Colonic mucosa (tissue), 4 donors: ENCODE measurements at regions not wholly inside any gene's neighbourhood (a gene's known extent, or its start where the extent isn't known, plus 50 kb on each side); places are given as distances from the start of the nearest gene placed in this dataset.

ENCODE experiments used
- DNase-seq: peaks from one replicate; pipeline ENCODE4 v3.0.0-alpha.2; 2020
- H3K27ac ChIP-seq: fragments of 200-600 bp; one replicate; pipeline ENCODE4 v1.8.0; 2021
- H3K27me3 ChIP-seq: fragments of 200-600 bp; one replicate; pipeline ENCODE4 v1.8.0; 2021
- H3K36me3 ChIP-seq: fragments of 200-600 bp; one replicate; pipeline ENCODE4 v1.8.0; 2021
- H3K4me1 ChIP-seq: fragments of 200-600 bp; one replicate; pipeline ENCODE4 v1.8.0; 2021; ENCODE audit warnings: mild to moderate bottlenecking
- H3K4me3 ChIP-seq: fragments of 200-600 bp; one replicate; pipeline ENCODE4 v1.8.0; 2021
- H3K9ac ChIP-seq, 2 donors: one replicate each; pipeline ENCODE4 v1.7.0; 2013; ENCODE audit warnings: control low read depth in 2 of 2, low read depth in 2 of 2, low read length in 2 of 2
- H3K9me3 ChIP-seq: fragments of 200-600 bp; one replicate; pipeline ENCODE4 v1.8.0; 2021
- intact Hi-C: fragments of 100-400 bp; cut with DNase I; formaldehyde crosslinking; loops from one replicate; pipeline ENCODE4 v1.14.1; 2022
- TF ChIP-seq, protein P1 (sequence below): fragments of 200-600 bp; IDR thresholded peaks from one replicate; pipeline ENCODE4 v1.8.0; 2022; ENCODE audit warnings: antibody characterized with exemption, mild to moderate bottlenecking
- donor health status: healthy.
- donor health status: DM: no; HTN: no; CAD: no.
- donor health status: DM: no; HTN: no; CAD: no.

DNA sequence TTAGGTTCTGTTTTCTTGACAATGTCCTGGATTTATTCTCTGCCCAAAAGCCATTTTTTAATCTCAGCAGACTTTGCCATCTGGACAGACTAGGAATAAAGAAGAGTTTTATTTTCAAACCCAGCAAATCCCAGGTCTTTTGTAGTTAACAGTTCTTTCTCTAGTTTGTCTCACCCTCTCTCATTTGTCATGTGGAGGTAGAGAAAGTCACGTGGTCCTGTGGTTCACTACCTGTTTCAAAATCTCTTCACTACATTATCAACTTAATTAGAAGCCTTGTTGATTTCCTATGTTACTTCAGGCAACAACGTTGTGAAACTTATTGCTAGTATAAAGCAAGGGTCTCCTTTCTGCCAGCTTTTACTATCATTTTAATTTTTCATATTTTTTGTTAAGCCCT lies 1222.6 kb downstream of the EFNB2 start:
- TF ChIP-seq, protein P1, sequence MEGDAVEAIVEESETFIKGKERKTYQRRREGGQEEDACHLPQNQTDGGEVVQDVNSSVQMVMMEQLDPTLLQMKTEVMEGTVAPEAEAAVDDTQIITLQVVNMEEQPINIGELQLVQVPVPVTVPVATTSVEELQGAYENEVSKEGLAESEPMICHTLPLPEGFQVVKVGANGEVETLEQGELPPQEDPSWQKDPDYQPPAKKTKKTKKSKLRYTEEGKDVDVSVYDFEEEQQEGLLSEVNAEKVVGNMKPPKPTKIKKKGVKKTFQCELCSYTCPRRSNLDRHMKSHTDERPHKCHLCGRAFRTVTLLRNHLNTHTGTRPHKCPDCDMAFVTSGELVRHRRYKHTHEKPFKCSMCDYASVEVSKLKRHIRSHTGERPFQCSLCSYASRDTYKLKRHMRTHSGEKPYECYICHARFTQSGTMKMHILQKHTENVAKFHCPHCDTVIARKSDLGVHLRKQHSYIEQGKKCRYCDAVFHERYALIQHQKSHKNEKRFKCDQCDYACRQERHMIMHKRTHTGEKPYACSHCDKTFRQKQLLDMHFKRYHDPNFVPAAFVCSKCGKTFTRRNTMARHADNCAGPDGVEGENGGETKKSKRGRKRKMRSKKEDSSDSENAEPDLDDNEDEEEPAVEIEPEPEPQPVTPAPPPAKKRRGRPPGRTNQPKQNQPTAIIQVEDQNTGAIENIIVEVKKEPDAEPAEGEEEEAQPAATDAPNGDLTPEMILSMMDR, result no peak
- H3K4me3 ChIP-seq, result no peak overlapping the region
- intact Hi-C loops, result no loop called here
- H3K27me3 ChIP-seq, result no peaks in the 10 kb centered on the region
- H3K4me1 ChIP-seq, result no peaks in the 10 kb centered on the region
- DNase-seq, result no peak
- H3K9ac ChIP-seq, result no peak overlapping the region
- H3K9me3 ChIP-seq, result no peaks in the 10 kb centered on the region
- no peaks in the 10 kb centered on the region for H3K36me3 ChIP-seq
- H3K27ac ChIP-seq, result no peak overlapping the region

DNA sequence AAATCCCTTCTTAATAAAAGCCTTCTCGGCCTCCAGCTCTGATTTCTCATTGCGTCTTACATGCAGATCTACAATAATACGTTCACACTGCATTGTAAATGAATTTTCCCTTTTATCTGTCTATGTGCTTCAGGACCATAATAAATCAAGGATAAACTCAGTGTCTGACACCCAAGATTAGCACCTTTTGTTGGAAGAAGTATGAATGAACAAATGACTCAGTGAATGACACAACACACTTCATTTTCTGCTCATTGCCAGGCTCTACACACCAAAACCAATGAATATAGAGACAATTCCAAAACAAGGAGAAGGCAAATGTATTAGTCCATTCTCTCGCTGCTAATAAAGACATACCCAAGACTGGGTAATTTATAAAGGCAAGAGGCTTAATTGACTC lies 1224.4 kb downstream of the EFNB2 start:
- intact Hi-C loops, result no loop called here
- no peaks in the 10 kb centered on the region for H3K27me3 ChIP-seq
- no peak overlapping the region for H3K4me3 ChIP-seq
- no peaks in the 10 kb centered on the region for H3K36me3 ChIP-seq
- DNase-seq, result no peak
- no peak overlapping the region for H3K27ac ChIP-seq
- TF ChIP-seq, protein P1, result no peak
- H3K4me1 ChIP-seq, result no peaks in the 10 kb centered on the region
- no peak overlapping the region for H3K9ac ChIP-seq
- no peaks in the 10 kb centered on the region for H3K9me3 ChIP-seq

DNA sequence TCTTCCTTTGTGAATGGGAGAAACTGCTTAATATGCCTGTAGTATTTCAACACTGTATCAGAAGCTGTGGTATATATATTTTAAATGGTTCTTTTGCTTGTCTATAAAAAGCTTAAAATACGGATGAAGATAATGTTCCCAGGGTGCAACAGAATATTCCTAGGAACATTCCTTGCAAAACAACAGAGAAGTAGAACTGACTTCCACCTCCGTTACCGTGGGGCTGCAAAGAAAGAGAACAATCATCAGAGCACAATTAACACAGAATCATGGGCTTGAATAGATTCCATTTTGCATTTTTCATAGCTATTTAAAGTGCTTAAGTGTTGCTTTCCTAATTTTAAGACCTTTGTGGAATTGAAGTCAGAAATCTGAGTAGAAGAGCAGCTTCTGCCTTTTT lies 1227.7 kb downstream of the EFNB2 start:
- intact Hi-C loops, result no loop called here
- Histone ChIP-seq H3K27ac (no peak overlapping the region), H3K4me1 (no peaks in the 10 kb centered on the region), H3K4me3 (no peak overlapping the region), H3K9ac (no peak overlapping the region), H3K36me3 (no peaks in the 10 kb centered on the region), H3K9me3 (no peaks in the 10 kb centered on the region), H3K27me3 (no peaks in the 10 kb centered on the region)
- TF ChIP-seq, protein P1, result no peak
- no peak for DNase-seq

DNA sequence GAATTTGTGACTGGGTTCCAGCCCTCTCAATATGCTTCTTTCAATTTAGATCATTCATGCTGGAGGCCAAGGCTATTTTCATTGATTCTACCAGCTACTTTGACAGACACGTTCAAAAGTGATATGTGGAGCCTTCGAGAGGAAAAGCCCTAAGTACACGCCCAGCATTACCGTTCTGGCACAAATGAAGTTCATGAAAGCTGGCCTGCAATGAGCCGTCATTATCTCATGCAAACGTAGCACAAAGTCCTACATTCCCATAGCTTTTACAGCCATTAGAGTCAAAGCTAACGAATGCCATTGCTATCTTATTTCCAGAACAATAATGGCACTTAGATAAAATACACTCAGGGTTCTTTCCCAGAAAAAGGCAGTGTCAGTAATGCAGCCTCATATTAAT lies 1237.6 kb downstream of the EFNB2 start:
- H3K9me3 ChIP-seq, result no peaks in the 10 kb centered on the region
- intact Hi-C loops, result no loop called here
- no peak overlapping the region for H3K27ac ChIP-seq
- TF ChIP-seq, protein P1, result no peak
- H3K4me1 ChIP-seq, result no peaks in the 10 kb centered on the region
- H3K36me3 ChIP-seq, result no peaks in the 10 kb centered on the region
- H3K27me3 ChIP-seq, result no peaks in the 10 kb centered on the region
- DNase-seq, result no peak
- no peak overlapping the region for H3K4me3 ChIP-seq
- H3K9ac ChIP-seq, result no peak overlapping the region

DNA sequence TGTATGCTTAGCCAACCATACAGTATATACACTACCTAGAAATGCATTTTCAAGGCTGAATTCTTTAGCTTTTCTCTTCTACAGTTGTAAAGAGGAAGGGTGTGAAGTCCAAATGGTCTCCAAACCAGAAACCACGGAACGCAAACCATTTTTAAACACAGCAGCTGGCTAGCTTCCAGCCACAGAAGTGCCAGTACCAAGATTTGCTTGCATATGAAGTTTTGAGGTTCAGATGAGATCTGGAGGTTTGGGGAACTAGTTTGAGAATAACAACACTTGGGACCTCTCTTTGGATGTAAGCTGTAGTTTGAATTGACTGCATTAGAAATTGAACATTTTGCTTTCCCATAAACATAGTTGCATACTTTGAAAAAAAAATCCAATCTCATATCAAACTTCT lies 1243.5 kb downstream of the EFNB2 start:
- Histone ChIP-seq H3K27ac (no peak overlapping the region), H3K9ac (no peak overlapping the region), H3K4me1 (no peaks in the 10 kb centered on the region), H3K4me3 (no peak overlapping the region), H3K36me3 (no peaks in the 10 kb centered on the region), H3K9me3 (no peaks in the 10 kb centered on the region), H3K27me3 (no peaks in the 10 kb centered on the region)
- intact Hi-C loops, result no loop called here
- TF ChIP-seq, protein P1, result no peak
- DNase-seq, result no peak

DNA sequence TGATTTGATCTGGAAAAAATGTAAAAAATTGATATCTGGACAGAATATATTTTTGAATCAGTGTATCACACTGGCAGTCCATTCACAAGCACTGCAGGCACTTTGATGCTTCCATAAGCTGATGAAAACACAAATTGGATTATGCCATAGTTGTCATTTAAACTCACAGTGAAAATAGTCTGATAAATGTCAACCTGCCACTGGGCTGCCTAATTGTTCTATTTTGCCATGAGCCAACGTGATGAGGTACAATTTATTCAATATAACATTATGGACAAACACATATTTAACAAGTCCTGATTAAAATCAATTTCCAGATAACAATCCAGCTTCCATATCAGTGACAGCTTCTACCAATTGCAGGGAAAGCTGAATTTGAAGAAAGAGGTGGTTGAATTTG lies 1244.9 kb downstream of the EFNB2 start:
- Histone ChIP-seq H3K9me3 (no peaks in the 10 kb centered on the region), H3K9ac (no peak overlapping the region), H3K4me3 (no peak overlapping the region), H3K36me3 (no peaks in the 10 kb centered on the region), H3K27ac (no peak overlapping the region), H3K4me1 (no peaks in the 10 kb centered on the region), H3K27me3 (no peaks in the 10 kb centered on the region)
- DNase-seq, result no peak
- intact Hi-C loops, result no loop called here
- TF ChIP-seq, protein P1, result no peak
